ENCODE measurements at regions not wholly inside any gene's neighbourhood (a gene's known extent, or its start where the extent isn't known, plus 50 kb on each side); places are given as distances from the start of the nearest gene placed in this dataset.

- no peaks in the 10 kb centered on the region for H3K27me3 Mint-ChIP-seq
- H3K4me3 Mint-ChIP-seq = no peak overlapping the region
- H3K4me1 Mint-ChIP-seq = no peaks in the 10 kb centered on the region
- H3K36me3 Mint-ChIP-seq (ENCODE audit: low read depth) = no peaks in the 10 kb centered on the region
- ChIA-PET CTCF (no interaction called here), POLR2A (no interaction called here)
- peaks cover 40% of the 10 kb centered on the region for H3K9me3 Mint-ChIP-seq
- H3K27ac Mint-ChIP-seq = no peak overlapping the region
- no peak for DNase-seq
Observed at GRCh38 chr7:57308631-57309408, 141.2 kb upstream of the ZNF716 start.

GRCh38 chr7:57327081-57327480, 122.9 kb upstream of the ZNF716 start:
- Mint-ChIP-seq H3K36me3 (ENCODE audit: low read depth) (no peaks in the 10 kb centered on the region), H3K4me3 (no peak overlapping the region), H3K27ac (no peak overlapping the region), H3K27me3 (no peaks in the 10 kb centered on the region), H3K4me1 (no peaks in the 10 kb centered on the region), H3K9me3 (peaks cover 50% of the 10 kb centered on the region)
- ChIA-PET CTCF (no interaction called here), POLR2A (no interaction called here)
- no peak for DNase-seq

GRCh38 chr7:57328457-57328856, 121.5 kb upstream of the ZNF716 start:
- CTCF ChIA-PET = no interaction called here
- no peak overlapping the region for H3K4me3 Mint-ChIP-seq
- POLR2A ChIA-PET = no interaction called here
- peaks cover 42% of the 10 kb centered on the region for H3K9me3 Mint-ChIP-seq
- H3K27me3 Mint-ChIP-seq = no peaks in the 10 kb centered on the region
- no peak for DNase-seq
- H3K27ac Mint-ChIP-seq = no peak overlapping the region
- H3K36me3 Mint-ChIP-seq (ENCODE audit: low read depth) = no peaks in the 10 kb centered on the region
- H3K4me1 Mint-ChIP-seq = no peaks in the 10 kb centered on the region

- Mint-ChIP-seq H3K27ac (no peak overlapping the region), H3K9me3 (peaks cover 43% of the 10 kb centered on the region), H3K36me3 (ENCODE audit: low read depth) (no peaks in the 10 kb centered on the region), H3K4me3 (no peak overlapping the region), H3K4me1 (no peaks in the 10 kb centered on the region), H3K27me3 (no peaks in the 10 kb centered on the region)
- no peak for DNase-seq
- ChIA-PET POLR2A (no interaction called here), CTCF (no interaction called here)
Observed at GRCh38 chr7:57328963-57329362, 121.0 kb upstream of the ZNF716 start.

GRCh38 chr7:57339198-57339944, 110.6 kb upstream of the ZNF716 start:
- Mint-ChIP-seq H3K27ac (no peak overlapping the region), H3K27me3 (no peaks in the 10 kb centered on the region), H3K36me3 (ENCODE audit: low read depth) (no peaks in the 10 kb centered on the region), H3K4me3 (no peak overlapping the region), H3K4me1 (no peaks in the 10 kb centered on the region), H3K9me3 (peaks cover 41% of the 10 kb centered on the region)
- ChIA-PET CTCF (no interaction called here), POLR2A (no interaction called here)
- DNase-seq = no peak

- ChIA-PET CTCF (no interaction called here), POLR2A (no interaction called here)
- H3K36me3 Mint-ChIP-seq (ENCODE audit: low read depth) = no peaks in the 10 kb centered on the region
- DNase-seq = no peak
- peaks cover 46% of the 10 kb centered on the region for H3K9me3 Mint-ChIP-seq
- H3K27ac Mint-ChIP-seq = no peak overlapping the region
- H3K27me3 Mint-ChIP-seq = no peaks in the 10 kb centered on the region
- no peaks in the 10 kb centered on the region for H3K4me1 Mint-ChIP-seq
- H3K4me3 Mint-ChIP-seq = no peak overlapping the region
Observed at GRCh38 chr7:57342954-57343353, 107.0 kb upstream of the ZNF716 start.

GRCh38 chr7:57343901-57344622, 105.9 kb upstream of the ZNF716 start:
- POLR2A ChIA-PET = no interaction called here
- H3K27me3 Mint-ChIP-seq = no peaks in the 10 kb centered on the region
- H3K9me3 Mint-ChIP-seq = peaks cover 41% of the 10 kb centered on the region
- CTCF ChIA-PET = no interaction called here
- no peak overlapping the region for H3K27ac Mint-ChIP-seq
- no peaks in the 10 kb centered on the region for H3K4me1 Mint-ChIP-seq
- no peaks in the 10 kb centered on the region for H3K36me3 Mint-ChIP-seq (ENCODE audit: low read depth)
- H3K4me3 Mint-ChIP-seq = no peak overlapping the region
- no peak for DNase-seq

GRCh38 chr7:57344957-57345356, 105.0 kb upstream of the ZNF716 start:
- DNase-seq = no peak
- Mint-ChIP-seq H3K27ac (no peak overlapping the region), H3K36me3 (ENCODE audit: low read depth) (no peaks in the 10 kb centered on the region), H3K27me3 (no peaks in the 10 kb centered on the region), H3K9me3 (peaks cover 44% of the 10 kb centered on the region), H3K4me3 (no peak overlapping the region), H3K4me1 (no peaks in the 10 kb centered on the region)
- ChIA-PET CTCF (no interaction called here), POLR2A (no interaction called here)

GRCh38 chr7:57348646-57349269, 101.2 kb upstream of the ZNF716 start:
- Mint-ChIP-seq H3K4me3 (no peak overlapping the region), H3K27me3 (no peaks in the 10 kb centered on the region), H3K27ac (no peak overlapping the region), H3K4me1 (no peaks in the 10 kb centered on the region), H3K36me3 (ENCODE audit: low read depth) (no peaks in the 10 kb centered on the region), H3K9me3 (peaks cover 40% of the 10 kb centered on the region)
- CTCF ChIA-PET = no interaction called here
- DNase-seq = no peak
- POLR2A ChIA-PET = no interaction called here

GRCh38 chr7:57354195-57354594, 95.8 kb upstream of the ZNF716 start:
- no peaks in the 10 kb centered on the region for H3K36me3 Mint-ChIP-seq (ENCODE audit: low read depth)
- H3K9me3 Mint-ChIP-seq = peaks cover 41% of the 10 kb centered on the region
- H3K27ac Mint-ChIP-seq = no peak overlapping the region
- CTCF ChIA-PET = no interaction called here
- no peak overlapping the region for H3K4me3 Mint-ChIP-seq
- POLR2A ChIA-PET = no interaction called here
- no peaks in the 10 kb centered on the region for H3K27me3 Mint-ChIP-seq
- no peaks in the 10 kb centered on the region for H3K4me1 Mint-ChIP-seq
- DNase-seq = no peak

- Mint-ChIP-seq H3K36me3 (ENCODE audit: low read depth) (no peaks in the 10 kb centered on the region), H3K4me1 (no peaks in the 10 kb centered on the region), H3K4me3 (no peak overlapping the region), H3K9me3 (peaks cover 42% of the 10 kb centered on the region), H3K27me3 (no peaks in the 10 kb centered on the region), H3K27ac (no peak overlapping the region)
- CTCF ChIA-PET = no interaction called here
- POLR2A ChIA-PET = no interaction called here
- DNase-seq = no peak
Observed at GRCh38 chr7:57354679-57355338, 95.2 kb upstream of the ZNF716 start.

GRCh38 chr7:57361406-57361805, 88.6 kb upstream of the ZNF716 start:
- ChIA-PET POLR2A (no interaction called here), CTCF (no interaction called here)
- Mint-ChIP-seq H3K9me3 (peaks cover 41% of the 10 kb centered on the region), H3K4me1 (no peaks in the 10 kb centered on the region), H3K36me3 (ENCODE audit: low read depth) (no peaks in the 10 kb centered on the region), H3K27ac (no peak overlapping the region), H3K27me3 (no peaks in the 10 kb centered on the region), H3K4me3 (no peak overlapping the region)
- DNase-seq = no peak

GRCh38 chr7:57362868-57363267, 87.1 kb upstream of the ZNF716 start:
- ChIA-PET CTCF (no interaction called here), POLR2A (no interaction called here)
- Mint-ChIP-seq H3K4me3 (no peak overlapping the region), H3K27ac (no peak overlapping the region), H3K36me3 (ENCODE audit: low read depth) (no peaks in the 10 kb centered on the region), H3K9me3 (peaks cover 44% of the 10 kb centered on the region), H3K27me3 (no peaks in the 10 kb centered on the region), H3K4me1 (no peaks in the 10 kb centered on the region)
- DNase-seq = no peak
